SH-SY5Y (cell line): ENCODE measurements at regions not wholly inside any gene's neighbourhood (a gene's known extent, or its start where the extent isn't known, plus 50 kb on each side); places are given as distances from the start of the nearest gene placed in this dataset.

ENCODE experiments used
- GATA2 ChIP-seq: IDR thresholded peaks from 2 replicates; pipeline ENCODE4 v1.6.1; 2011; ENCODE audit warnings: mild to moderate bottlenecking, low read depth, low read length
- GATA3 ChIP-seq: IDR thresholded peaks from 2 replicates; pipeline ENCODE4 v1.6.1; 2011; ENCODE audit warnings: low read depth, mild to moderate bottlenecking, low read length, moderate library complexity

DNA sequence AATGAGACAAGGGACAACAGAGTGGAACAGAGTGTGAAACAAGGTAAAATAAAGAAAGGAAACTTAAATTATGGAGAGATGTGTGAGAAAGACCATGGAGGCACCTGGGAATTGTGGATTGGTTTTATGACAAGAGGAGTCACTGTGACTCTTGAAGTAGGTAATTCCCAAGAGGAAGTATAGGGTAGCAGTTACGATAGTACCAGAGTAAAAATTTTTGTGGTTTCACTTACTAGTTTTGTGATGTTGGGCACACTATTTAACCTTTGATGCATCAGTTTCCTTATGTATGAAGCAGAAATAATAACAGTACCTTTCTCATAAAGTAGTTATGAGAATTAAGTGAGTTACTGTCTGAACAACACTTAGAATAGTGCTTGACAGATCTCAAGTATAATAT is 267.9 kb upstream of the DPYD start:
- TF ChIP-seq GATA2, result no peak
- TF ChIP-seq GATA3, result no peak
